H9 (cell line): ENCODE measurements at regions not wholly inside any gene's neighbourhood (a gene's known extent, or its start where the extent isn't known, plus 50 kb on each side); places are given as distances from the start of the nearest gene placed in this dataset.
"Not testable (repeated sequence)": the region's sequence is repeated elsewhere in the genome, so short reads cannot be mapped to it uniquely, and the experiment has no call there.

Source experiments
- DNase-seq: peaks from one replicate; pipeline ENCODE4 v3.0.0-alpha.2; 2017
- H2AFZ ChIP-seq: one replicate; pipeline ENCODE4 v1.6.1; 2013; ENCODE audit warnings: mild to moderate bottlenecking, low read length, control low read depth, moderate library complexity
- H2AK5ac ChIP-seq: 2 replicates; pipeline ENCODE4 v1.6.1; 2013; ENCODE audit warnings: low read length, control low read depth, mixed read lengths; ENCODE audit not compliant: insufficient read length
- H2BK120ac ChIP-seq: one replicate; pipeline ENCODE4 v1.6.1; 2013; ENCODE audit warnings: low read depth, mild to moderate bottlenecking, low read length, control low read depth, inconsistent platforms; ENCODE audit not compliant: poor library complexity, severe bottlenecking
- H2BK12ac ChIP-seq: 2 replicates; pipeline ENCODE4 v1.6.1; 2013; ENCODE audit warnings: low read length, control low read depth, mixed read lengths, low read depth; ENCODE audit not compliant: insufficient read length
- H2BK15ac ChIP-seq: 2 replicates; pipeline ENCODE4 v1.6.1; 2013; ENCODE audit warnings: low read depth, low read length, control low read depth
- H2BK20ac ChIP-seq: one replicate; pipeline ENCODE4 v1.6.1; 2013; ENCODE audit warnings: low read depth, mild to moderate bottlenecking, low read length, control low read depth, inconsistent platforms; ENCODE audit not compliant: poor library complexity, severe bottlenecking
- H2BK5ac ChIP-seq: 2 replicates; pipeline ENCODE4 v1.6.1; 2013; ENCODE audit warnings: low read length, control low read depth, mixed read lengths; ENCODE audit not compliant: insufficient read length
- H3K14ac ChIP-seq: 2 replicates; pipeline ENCODE4 v1.6.1; 2013; ENCODE audit warnings: low read length, control low read depth; ENCODE audit not compliant: insufficient read depth
- H3K18ac ChIP-seq: 2 replicates; pipeline ENCODE4 v1.6.1; 2013; ENCODE audit warnings: low read depth, mild to moderate bottlenecking, mixed read lengths, low read length, control low read depth; ENCODE audit not compliant: insufficient read length
- H3K23ac ChIP-seq: 2 replicates; pipeline ENCODE4 v1.6.1; 2013; ENCODE audit warnings: low read length, control low read depth, mixed read lengths, low read depth; ENCODE audit not compliant: insufficient read length
- H3K23me2 ChIP-seq: 2 replicates; pipeline ENCODE4 v1.6.1; 2013; ENCODE audit warnings: low read depth, mild to moderate bottlenecking, mixed read lengths, low read length, control low read depth; ENCODE audit not compliant: insufficient read length, poor library complexity, severe bottlenecking
- H3K27ac ChIP-seq: 2 replicates; pipeline ENCODE4 v1.5.1; 2013; ENCODE audit warnings: low read length, control low read depth, mixed read lengths, low read depth; ENCODE audit not compliant: insufficient read length
- H3K27me3 ChIP-seq: 2 replicates; pipeline ENCODE4 v1.6.1; 2013; ENCODE audit warnings: low read length, control low read depth, inconsistent platforms; ENCODE audit not compliant: insufficient read depth
- H3K4ac ChIP-seq: 2 replicates; pipeline ENCODE4 v1.6.1; 2013; ENCODE audit warnings: low read depth, mild to moderate bottlenecking, control low read depth, inconsistent platforms, low read length, moderate library complexity
- H3K4me1 ChIP-seq: 2 replicates; pipeline ENCODE4 v1.6.1; 2013; ENCODE audit warnings: low read length, control low read depth, inconsistent platforms; ENCODE audit not compliant: insufficient read depth
- H3K4me2 ChIP-seq: 2 replicates; pipeline ENCODE4 v1.6.1; 2013; ENCODE audit warnings: low read length, control low read depth, mixed read lengths; ENCODE audit not compliant: insufficient read length, insufficient read depth
- H3K56ac ChIP-seq: 2 replicates; pipeline ENCODE4 v1.6.1; 2013; ENCODE audit warnings: low read depth, mild to moderate bottlenecking, mixed read lengths, low read length, control low read depth; ENCODE audit not compliant: insufficient read length
- H3K79me1 ChIP-seq: 2 replicates; pipeline ENCODE4 v1.6.1; 2013; ENCODE audit warnings: low read depth, mild to moderate bottlenecking, moderate library complexity, low read length, control low read depth, inconsistent platforms; ENCODE audit not compliant: insufficient read depth, poor library complexity, severe bottlenecking
- H3K79me2 ChIP-seq: 2 replicates; pipeline ENCODE4 v1.6.1; 2013; ENCODE audit warnings: low read length, control low read depth, inconsistent platforms; ENCODE audit not compliant: insufficient read depth
- H3K9ac ChIP-seq: 2 replicates; pipeline ENCODE4 v1.6.1; 2013; ENCODE audit warnings: low read length, control low read depth, mixed read lengths; ENCODE audit not compliant: insufficient read length; ENCODE audit errors: extremely low read depth
- H3K9me3 ChIP-seq: one replicate; pipeline ENCODE4 v1.6.1; 2013; ENCODE audit warnings: low read depth, low read length, inconsistent platforms; ENCODE audit not compliant: control insufficient read depth
- H3T11ph ChIP-seq: one replicate; pipeline ENCODE4 v1.6.1; 2013; ENCODE audit warnings: mild to moderate bottlenecking, low read length, control low read depth, inconsistent platforms
- H4K20me1 ChIP-seq: one replicate; pipeline ENCODE4 v1.6.1; 2013; ENCODE audit not compliant: control insufficient read depth, insufficient read length, insufficient read depth
- H4K5ac ChIP-seq: 2 replicates; pipeline ENCODE4 v1.6.1; 2013; ENCODE audit warnings: low read depth, mild to moderate bottlenecking, mixed read lengths, low read length, control low read depth; ENCODE audit not compliant: insufficient read length
- H4K8ac ChIP-seq: replicated peaks from 2 replicates; pipeline ENCODE4 v1.6.1; 2013; ENCODE audit warnings: low read length, control low read depth, mixed read lengths, low read depth; ENCODE audit not compliant: insufficient read length
- H4K91ac ChIP-seq: 2 replicates; pipeline ENCODE4 v1.6.1; 2013; ENCODE audit warnings: low read depth, mild to moderate bottlenecking, moderate library complexity, mixed read lengths, low read length, control low read depth; ENCODE audit not compliant: insufficient read length
- H3K27ac Mint-ChIP-seq, 3 experiments: 2 replicates in 2 of 3; 3 replicates in 1 of 3; pipeline ENCODE4 v1.8.0; 2020 to 2021; ENCODE audit warnings: mixed read lengths in 3 of 3, mild to moderate bottlenecking in 1 of 3, moderate library complexity in 1 of 3
- H3K27me3 Mint-ChIP-seq: 2 replicates; pipeline ENCODE4 v1.8.0; 2021; ENCODE audit warnings: low read depth, mild to moderate bottlenecking, moderate library complexity, mixed read lengths
- H3K36me3 Mint-ChIP-seq, 3 experiments: 2 replicates in 2 of 3; 3 replicates in 1 of 3; pipeline ENCODE4 v1.8.0; 2020 to 2021; ENCODE audit warnings: low read depth in 3 of 3, mixed read lengths in 3 of 3; ENCODE audit not compliant: insufficient read depth in 1 of 3
- H3K4me1 Mint-ChIP-seq, 2 experiments: 2 replicates each; pipeline ENCODE4 v1.8.0; 2020; ENCODE audit warnings: mixed read lengths in 2 of 2
- H3K4me3 Mint-ChIP-seq, 2 experiments: 2 replicates in 1 of 2; 3 replicates in 1 of 2; pipeline ENCODE4 v1.8.0; 2020 to 2021; ENCODE audit warnings: mild to moderate bottlenecking in 2 of 2, mixed read lengths in 2 of 2, moderate library complexity in 1 of 2
- H3K9me3 Mint-ChIP-seq, 2 experiments: 2 replicates in 1 of 2; 3 replicates in 1 of 2; pipeline ENCODE4 v1.8.0; 2020; ENCODE audit warnings: mild to moderate bottlenecking in 2 of 2, mixed read lengths in 2 of 2, moderate library complexity in 1 of 2
- WGBS: extraction: QIAGEN DNeasy Blood & Tissue Kit; methylation state at CpG from one replicate; pipeline ENCODE4 v1.1.7; 2013; ENCODE audit warnings: missing lambda C conversion rate, low lambda C conversion rate, mixed read lengths; ENCODE audit not compliant: insufficient read length; ENCODE audit errors: extremely low coverage; 5-methylcytosine and 5-hydroxymethylcytosine counted together

GRCh38 chr14:105771261-105772226 lies 245.2 kb downstream of the TMEM121 start:
- H3K79me2 ChIP-seq, H2BK5ac ChIP-seq, H3K18ac ChIP-seq, H3K79me1 ChIP-seq, H4K20me1 ChIP-seq, H4K91ac ChIP-seq, H2BK12ac ChIP-seq, DNase-seq, H3K4me1 ChIP-seq, H3K4me3 Mint-ChIP-seq, H3K23ac ChIP-seq, H3K56ac ChIP-seq, H3K14ac ChIP-seq, H3K27ac Mint-ChIP-seq, H2AFZ ChIP-seq, H2AK5ac ChIP-seq, H4K8ac ChIP-seq, H3K9ac ChIP-seq, H3K27me3 Mint-ChIP-seq, H3K23me2 ChIP-seq, H3K4ac ChIP-seq, H2BK120ac ChIP-seq, H3K4me1 Mint-ChIP-seq, H3T11ph ChIP-seq, H3K4me2 ChIP-seq, H2BK15ac ChIP-seq, H3K27me3 ChIP-seq, H3K27ac ChIP-seq, H4K5ac ChIP-seq, H2BK20ac ChIP-seq: not testable (repeated sequence)
- H3K9me3 ChIP-seq: peaks cover 44% of the 10 kb centered on the region
- Mint-ChIP-seq H3K9me3 (peaks cover 72 to 76% of the 10 kb centered on the region in 2 experiments), H3K36me3 (peaks cover 11 to 29% (median 14%) of the 10 kb centered on the region in 3 experiments; a peak in 6 of 7 replicates)
- WGBS: no CpG with 5 or more reads among the region's 35 CpGs

GRCh38 chr14:105772710-105773250 lies 246.4 kb downstream of the TMEM121 start:
- not testable (repeated sequence) for H2BK120ac ChIP-seq, H3K14ac ChIP-seq, H4K20me1 ChIP-seq, H2BK20ac ChIP-seq, DNase-seq, H2BK12ac ChIP-seq, H3K27ac Mint-ChIP-seq, H3K4me1 ChIP-seq, H3K27ac ChIP-seq, H3K4me1 Mint-ChIP-seq, H2BK5ac ChIP-seq, H3K23ac ChIP-seq, H2AK5ac ChIP-seq, H3K18ac ChIP-seq, H3K9ac ChIP-seq, H4K5ac ChIP-seq, H3K27me3 ChIP-seq, H2BK15ac ChIP-seq, H4K91ac ChIP-seq, H3T11ph ChIP-seq, H4K8ac ChIP-seq, H3K23me2 ChIP-seq, H3K4ac ChIP-seq, H3K79me1 ChIP-seq, H2AFZ ChIP-seq, H3K27me3 Mint-ChIP-seq, H3K79me2 ChIP-seq, H3K4me2 ChIP-seq, H3K56ac ChIP-seq, H3K4me3 Mint-ChIP-seq
- peaks cover 41% of the 10 kb centered on the region for H3K9me3 ChIP-seq
- H3K36me3 Mint-ChIP-seq: peaks cover 13 to 32% (median 16%) of the 10 kb centered on the region in 3 experiments; a peak in 6 of 7 replicates
- WGBS: no CpG with 5 or more reads among the region's 11 CpGs
- peaks cover 70 to 76% of the 10 kb centered on the region in 2 experiments for H3K9me3 Mint-ChIP-seq
